Hypothalamus (tissue), 51 donors: ENCODE measurements at regions not wholly inside any gene's neighbourhood (a gene's known extent, or its start where the extent isn't known, plus 50 kb on each side); places are given as distances from the start of the nearest gene placed in this dataset.

Experiments used
- DNase-seq, 51 donors: peaks; one replicate each; lab custom pipeline; 2025; lab: John Stamatoyannopoulos, UW

- no peak for DNase-seq
Measured at GRCh38 chr10:56928714-56929113, 567.7 kb upstream of the ZWINT start.

GRCh38 chr10:56927701-56928100 lies 566.6 kb upstream of the ZWINT start:
- no peak for DNase-seq

GRCh38 chr10:56920601-56921261 lies 559.7 kb upstream of the ZWINT start:
- DNase-seq, result no peak

GRCh38 chr10:56912043-56912442 lies 551.0 kb upstream of the ZWINT start:
- no peak for DNase-seq

GRCh38 chr10:56905051-56905450 lies 544.0 kb upstream of the ZWINT start:
- no peak for DNase-seq

- DNase-seq, result no peak
Measured at GRCh38 chr10:56902554-56902953, 541.5 kb upstream of the ZWINT start.

- DNase-seq, result no peak
Measured at GRCh38 chr10:56895306-56895705, 534.2 kb upstream of the ZWINT start.

GRCh38 chr10:56881218-56881617 lies 520.2 kb upstream of the ZWINT start:
- no peak for DNase-seq

GRCh38 chr10:56880606-56881005 lies 519.5 kb upstream of the ZWINT start:
- DNase-seq, result no peak

GRCh38 chr10:56874950-56875349 lies 513.9 kb upstream of the ZWINT start:
- no peak for DNase-seq

GRCh38 chr10:56871160-56871668 lies 510.2 kb upstream of the ZWINT start:
- DNase-seq, result no peak

GRCh38 chr10:56867236-56867635 lies 506.2 kb upstream of the ZWINT start:
- no peak for DNase-seq

- DNase-seq, result no peak
Measured at GRCh38 chr10:56856569-56856968, 495.5 kb upstream of the ZWINT start.

- no peak for DNase-seq
Measured at GRCh38 chr10:56844978-56845529, 484.0 kb upstream of the ZWINT start.

- no peak for DNase-seq
Measured at GRCh38 chr10:56836659-56837058, 475.6 kb upstream of the ZWINT start.

- DNase-seq, result no peak
Measured at GRCh38 chr10:56831681-56832080, 470.6 kb upstream of the ZWINT start.

- no peak for DNase-seq
Measured at GRCh38 chr10:56823849-56824248, 462.8 kb upstream of the ZWINT start.

GRCh38 chr10:56805022-56805421 lies 444.0 kb upstream of the ZWINT start:
- DNase-seq, result no peak

GRCh38 chr10:56785292-56785691 lies 424.2 kb upstream of the ZWINT start:
- DNase-seq, result no peak

GRCh38 chr10:56782503-56782902 lies 421.4 kb upstream of the ZWINT start:
- DNase-seq, result no peak

GRCh38 chr10:56771343-56771742 lies 410.3 kb upstream of the ZWINT start:
- DNase-seq, result no peak

GRCh38 chr10:56763090-56763489 lies 402.0 kb upstream of the ZWINT start:
- DNase-seq, result no peak

- DNase-seq, result no peak
Measured at GRCh38 chr10:56745490-56745889, 384.4 kb upstream of the ZWINT start.
